ENCODE measurements at regions not wholly inside any gene's neighbourhood (a gene's known extent, or its start where the extent isn't known, plus 50 kb on each side); places are given as distances from the start of the nearest gene placed in this dataset.

DNA sequence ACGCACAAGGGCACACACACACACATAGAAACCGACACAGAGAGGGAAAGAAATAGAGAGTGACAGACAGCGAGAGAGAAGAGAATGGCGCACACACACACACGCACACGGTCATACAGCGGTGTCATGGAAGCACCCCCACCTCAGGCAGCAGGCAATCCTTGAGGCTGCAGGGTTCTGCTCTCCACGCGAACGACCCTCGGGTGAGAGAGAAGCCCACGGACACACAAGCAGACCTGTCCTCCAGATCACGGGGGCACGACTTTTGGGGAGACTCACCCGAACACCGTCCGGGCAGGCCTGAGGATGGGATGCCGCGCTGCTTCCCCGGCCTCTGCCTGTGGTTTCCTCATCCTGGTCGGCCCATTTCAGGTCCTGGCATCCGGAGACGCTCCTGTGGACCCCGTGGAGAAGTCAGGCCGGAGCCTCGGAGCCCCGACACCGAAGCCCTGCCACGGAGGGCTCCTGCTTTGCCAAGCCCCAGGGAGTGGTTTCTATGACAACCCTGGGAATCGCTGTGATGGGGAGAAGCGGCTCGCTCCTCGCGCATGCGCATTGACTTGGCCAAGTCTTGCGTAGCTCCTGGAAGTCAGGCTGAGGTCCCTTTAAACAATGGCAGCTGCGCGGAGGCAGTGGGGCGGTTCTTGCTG is 118.2 kb upstream of the KCNJ18 start:
- TF ChIP-seq, protein P1, sequence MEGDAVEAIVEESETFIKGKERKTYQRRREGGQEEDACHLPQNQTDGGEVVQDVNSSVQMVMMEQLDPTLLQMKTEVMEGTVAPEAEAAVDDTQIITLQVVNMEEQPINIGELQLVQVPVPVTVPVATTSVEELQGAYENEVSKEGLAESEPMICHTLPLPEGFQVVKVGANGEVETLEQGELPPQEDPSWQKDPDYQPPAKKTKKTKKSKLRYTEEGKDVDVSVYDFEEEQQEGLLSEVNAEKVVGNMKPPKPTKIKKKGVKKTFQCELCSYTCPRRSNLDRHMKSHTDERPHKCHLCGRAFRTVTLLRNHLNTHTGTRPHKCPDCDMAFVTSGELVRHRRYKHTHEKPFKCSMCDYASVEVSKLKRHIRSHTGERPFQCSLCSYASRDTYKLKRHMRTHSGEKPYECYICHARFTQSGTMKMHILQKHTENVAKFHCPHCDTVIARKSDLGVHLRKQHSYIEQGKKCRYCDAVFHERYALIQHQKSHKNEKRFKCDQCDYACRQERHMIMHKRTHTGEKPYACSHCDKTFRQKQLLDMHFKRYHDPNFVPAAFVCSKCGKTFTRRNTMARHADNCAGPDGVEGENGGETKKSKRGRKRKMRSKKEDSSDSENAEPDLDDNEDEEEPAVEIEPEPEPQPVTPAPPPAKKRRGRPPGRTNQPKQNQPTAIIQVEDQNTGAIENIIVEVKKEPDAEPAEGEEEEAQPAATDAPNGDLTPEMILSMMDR (IDR thresholded peaks at IDR 0.05): no peak
- no peak for TF ChIP-seq POLR2A (IDR thresholded peaks at IDR 0.05)

All from uterus (tissue), 2 donors.